HPDE6-E6E7 (cell line): ENCODE measurements at regions not wholly inside any gene's neighbourhood (a gene's known extent, or its start where the extent isn't known, plus 50 kb on each side); places are given as distances from the start of the nearest gene placed in this dataset.
"Not testable (repeated sequence)": the region's sequence is repeated elsewhere in the genome, so short reads cannot be mapped to it uniquely, and the experiment has no call there.

ENCODE experiments used
- DNase-seq: peaks from one replicate; pipeline ENCODE4 v3.0.0; 2011; ENCODE audit warnings: missing footprints; ENCODE audit errors: extremely low spot score

GRCh38 chr4:146073517-146073916, 102.0 kb upstream of the LSM6 start:
- no peak for DNase-seq

DNA sequence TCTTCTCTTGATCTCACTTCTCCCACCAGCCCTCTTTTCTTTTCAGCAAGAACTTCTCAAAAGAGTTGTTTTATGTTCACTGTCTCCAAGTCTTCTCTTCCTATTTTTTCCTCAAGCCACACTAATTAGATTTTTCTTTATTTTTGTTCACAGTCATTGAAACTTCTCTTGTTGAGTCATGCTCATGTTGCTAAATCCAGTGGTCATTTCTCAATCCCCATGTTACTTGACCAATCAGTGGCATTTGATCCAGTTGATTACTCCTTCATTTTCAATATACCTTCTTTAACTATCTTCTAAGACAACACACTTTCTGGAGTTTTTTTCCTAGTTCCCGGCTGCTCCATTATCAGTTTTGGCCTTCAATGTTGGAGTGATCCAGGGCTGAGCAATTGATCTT, 103.1 kb upstream of the LSM6 start:
- no peak for DNase-seq

DNA sequence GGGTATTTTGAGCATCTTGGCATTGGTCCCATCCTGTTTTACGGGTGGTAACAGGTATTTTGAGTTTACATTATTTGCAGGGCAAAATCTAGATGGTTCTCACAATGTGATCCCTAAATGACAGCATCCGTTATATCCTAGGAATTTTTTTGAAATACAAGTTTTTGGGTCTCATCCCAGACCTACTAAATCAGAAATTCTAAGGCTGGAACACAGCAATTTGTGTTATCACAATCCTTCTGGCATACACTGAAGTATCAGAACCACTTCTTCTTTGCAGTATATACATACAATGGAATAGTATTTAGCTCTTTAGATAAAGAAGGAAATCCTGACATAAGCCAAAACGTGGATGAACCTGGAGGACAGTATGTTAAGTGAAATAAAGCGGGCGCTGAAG, 104.1 kb upstream of the LSM6 start:
- DNase-seq = no peak

GRCh38 chr4:146063143-146063542, 112.4 kb upstream of the LSM6 start:
- no peak for DNase-seq

GRCh38 chr4:146062340-146062739, 113.2 kb upstream of the LSM6 start:
- no peak for DNase-seq

GRCh38 chr4:146061610-146062334, 113.7 kb upstream of the LSM6 start:
- no peak for DNase-seq

DNA sequence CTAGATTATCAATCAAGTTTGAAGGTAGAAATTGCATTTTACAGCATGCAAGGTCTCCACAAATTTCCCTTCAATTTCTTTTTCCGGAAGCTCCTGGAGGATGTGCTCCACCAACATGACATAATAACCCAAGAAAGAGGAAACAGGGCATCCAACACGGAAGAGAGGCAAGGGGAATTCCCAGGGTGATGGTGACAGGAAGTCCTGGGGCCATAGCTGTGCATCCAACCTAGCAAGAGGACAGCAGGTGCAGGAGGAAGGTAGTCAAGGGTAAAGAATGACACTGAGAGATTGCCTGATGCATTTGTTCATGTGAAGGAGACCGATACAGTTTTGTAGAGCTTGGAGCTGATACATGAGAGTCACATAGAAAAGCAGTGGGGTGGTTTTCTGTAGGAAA, 115.7 kb upstream of the LSM6 start:
- DNase-seq = no peak

GRCh38 chr4:146059151-146059550, 116.4 kb upstream of the LSM6 start:
- no peak for DNase-seq

DNA sequence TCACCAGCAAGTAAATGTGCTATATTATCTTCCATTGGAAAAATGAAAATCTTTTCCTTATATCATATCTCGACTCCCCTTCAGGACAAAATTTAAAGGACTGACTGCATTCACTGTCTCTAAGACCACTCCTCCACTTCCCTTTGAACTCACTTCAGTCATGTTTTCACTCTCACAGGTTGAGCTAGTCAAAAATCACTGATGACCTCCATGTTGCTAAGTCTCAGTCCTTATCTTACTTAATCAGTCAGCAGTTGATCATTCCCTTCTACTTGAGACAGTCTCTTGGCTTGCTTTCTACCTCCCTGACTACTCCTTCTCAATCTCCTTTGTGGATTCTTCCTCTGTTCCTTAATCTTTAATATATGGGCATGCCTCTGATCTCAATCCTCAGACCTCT, 117.0 kb upstream of the LSM6 start:
- no peak for DNase-seq

GRCh38 chr4:146054676-146055075, 116.1 kb upstream of the ZNF827 start:
- no peak for DNase-seq

GRCh38 chr4:146053891-146054290, 115.3 kb upstream of the ZNF827 start:
- no peak for DNase-seq

- DNase-seq = no peak
Measured at GRCh38 chr4:146051728-146052391, 113.2 kb upstream of the ZNF827 start.

GRCh38 chr4:146051223-146051622, 112.6 kb upstream of the ZNF827 start:
- no peak for DNase-seq

GRCh38 chr4:146049802-146050201, 111.2 kb upstream of the ZNF827 start:
- no peak for DNase-seq

DNA sequence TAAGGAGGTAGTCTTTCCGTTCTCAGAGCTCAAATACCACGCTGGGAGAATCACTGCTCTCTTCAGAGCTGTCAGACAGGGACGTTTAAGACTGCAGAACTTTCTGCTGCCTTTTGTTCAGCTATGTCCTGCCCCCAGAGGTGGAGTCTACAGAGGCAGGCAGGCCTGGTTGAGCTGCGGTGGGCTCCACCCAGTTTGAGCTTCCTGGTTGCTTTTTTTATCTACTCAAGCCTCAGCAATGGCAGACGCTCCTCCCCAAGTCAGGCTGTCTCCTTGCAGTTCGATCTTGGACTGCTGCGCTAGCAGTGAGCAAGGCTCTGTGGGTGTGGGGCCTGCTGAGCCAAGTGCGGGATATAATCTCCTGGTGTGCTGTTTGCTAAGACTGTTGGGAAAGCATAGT, 109.1 kb upstream of the ZNF827 start:
- DNase-seq = not testable (repeated sequence)

DNA sequence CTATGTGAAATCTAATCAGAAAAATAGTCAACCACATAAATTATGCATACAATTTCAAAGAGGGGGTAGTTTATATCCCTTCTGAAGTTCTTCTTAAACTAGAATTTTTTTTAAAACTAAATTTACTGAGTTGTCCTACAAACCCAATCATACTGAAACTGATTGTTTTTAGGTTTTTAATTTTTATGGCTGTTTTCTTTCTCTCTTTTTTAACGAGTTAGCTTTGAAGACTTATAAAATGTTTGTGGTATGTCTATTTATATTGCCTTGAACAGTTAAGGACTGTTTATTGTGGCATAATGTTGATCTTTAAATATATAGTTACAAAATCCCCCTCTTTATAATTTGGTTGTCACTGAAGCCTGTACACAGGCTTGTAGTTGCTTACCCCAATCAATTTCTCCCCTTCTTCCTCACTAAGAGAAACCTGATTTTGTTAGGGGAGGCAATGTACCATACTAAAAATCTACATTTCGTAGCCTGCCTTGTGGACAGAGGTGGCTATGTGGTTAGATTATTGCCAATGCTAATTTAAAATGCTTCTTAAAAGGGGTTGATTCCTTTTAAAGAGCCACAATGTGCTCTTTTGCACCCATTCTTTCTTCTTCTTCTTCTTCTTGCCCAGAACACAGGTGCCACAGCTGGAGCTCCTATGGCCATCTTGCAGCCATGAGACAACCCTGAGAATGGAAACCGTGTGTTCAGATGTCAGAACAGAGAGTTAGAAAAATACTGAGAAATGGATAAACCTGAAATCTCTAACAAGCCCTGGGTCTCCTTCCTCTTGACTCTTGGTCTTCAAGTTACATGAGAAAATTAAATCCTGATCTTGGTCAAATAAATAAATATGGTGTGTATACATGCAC, 102.7 kb upstream of the ZNF827 start:
- DNase-seq = no peak

- DNase-seq = no peak
Measured at GRCh38 chr4:146040623-146041022, 102.0 kb upstream of the ZNF827 start.

- no peak for DNase-seq
Measured at GRCh38 chr4:146033149-146033548, 94.5 kb upstream of the ZNF827 start.

DNA sequence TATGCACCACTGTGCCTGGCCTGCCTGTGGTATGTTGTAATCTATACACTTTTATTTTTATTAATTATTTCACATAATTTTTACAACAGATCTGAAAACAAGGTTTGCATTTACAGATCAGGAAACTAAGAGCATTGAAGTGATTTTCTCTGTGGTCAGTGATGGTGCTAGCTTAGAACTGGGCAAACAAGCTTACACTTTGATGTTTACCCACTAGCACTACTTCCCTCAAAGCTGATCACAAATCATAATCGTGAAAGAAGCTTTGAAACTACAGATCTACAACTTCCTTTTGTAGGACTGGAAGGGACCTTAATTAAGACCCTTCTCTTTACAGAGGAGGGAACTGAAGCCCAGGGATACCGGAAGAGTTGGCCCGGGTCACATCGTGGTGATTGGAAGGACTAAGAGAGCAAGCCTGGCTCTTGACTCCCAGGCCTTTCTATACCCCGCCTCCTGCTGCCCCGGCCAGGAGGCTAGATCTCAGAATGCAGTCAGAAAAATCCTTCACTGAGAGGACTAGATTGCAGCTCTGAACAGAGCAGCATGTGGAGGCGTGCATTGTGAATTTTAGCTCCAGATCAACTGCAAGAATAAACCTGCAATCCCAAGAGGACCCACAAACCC, 93.7 kb upstream of the ZNF827 start:
- no peak for DNase-seq

GRCh38 chr4:146029939-146030710, 91.5 kb upstream of the ZNF827 start:
- DNase-seq = no peak

DNA sequence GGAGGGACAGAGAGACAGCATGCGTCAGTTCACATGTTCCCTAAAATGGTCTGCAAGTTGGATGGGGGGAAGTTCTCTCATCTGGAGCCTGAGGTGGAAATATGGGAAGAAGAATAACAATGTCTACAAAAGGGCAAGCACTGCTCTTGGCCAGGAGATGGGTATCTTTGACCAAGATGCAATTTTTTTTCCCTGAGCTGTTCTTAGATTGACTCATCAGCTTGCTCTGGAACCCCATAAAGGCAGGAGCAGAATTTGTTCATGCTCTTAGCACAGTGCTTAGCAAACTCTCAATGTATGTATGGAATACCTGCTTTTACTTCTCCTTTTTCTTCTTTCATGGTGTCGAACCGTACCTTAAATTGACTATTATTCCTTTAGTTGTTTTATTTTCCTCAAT, 90.5 kb upstream of the ZNF827 start:
- DNase-seq = no peak
